Activated CD8-positive, alpha-beta T cell treated with anti-CD3 and anti-CD28 coated beads, Interleukin-2, amount 10 ng/mL, durations not matched to agents 7 days and 5 days (primary cell): ENCODE measurements at regions not wholly inside any gene's neighbourhood (a gene's known extent, or its start where the extent isn't known, plus 50 kb on each side); places are given as distances from the start of the nearest gene placed in this dataset.

ENCODE experiments used
- ATAC-seq: fragments of 150-1000 bp; cut with Tn5 transposase; one replicate; pipeline ENCODE4 v1.10.0; 2021; ENCODE audit warnings: moderate library complexity
- CTCF ChIA-PET: fragments of 350-600 bp; sonication (Branson Sonifier 250); formaldehyde crosslinking; loops from one replicate; lab custom pipeline; 2021; ENCODE audit warnings: antibody characterized with exemption; lab: Charles Lee
- POLR2A ChIA-PET: fragments of 350-600 bp; sonication (Branson Sonifier 250); formaldehyde crosslinking; loops from one replicate; lab custom pipeline; 2021; ENCODE audit warnings: antibody characterized with exemption; lab: Charles Lee
- DNase-seq: peaks from one replicate; pipeline ENCODE4 v3.0.0-alpha.2; 2020
- H3K27ac Mint-ChIP-seq: one replicate; pipeline ENCODE4 v1.8.0; 2021; ENCODE audit warnings: mild to moderate bottlenecking, mixed read lengths
- H3K27me3 Mint-ChIP-seq: one replicate; pipeline ENCODE4 v1.8.0; 2021; ENCODE audit warnings: low read depth, mixed read lengths
- H3K36me3 Mint-ChIP-seq: one replicate; pipeline ENCODE4 v1.8.0; 2021; ENCODE audit warnings: low read depth, mixed read lengths
- H3K4me1 Mint-ChIP-seq: one replicate; pipeline ENCODE4 v1.8.0; 2021; ENCODE audit warnings: low read depth, mixed read lengths
- H3K4me3 Mint-ChIP-seq: one replicate; pipeline ENCODE4 v1.8.0; 2021; ENCODE audit warnings: mild to moderate bottlenecking, mixed read lengths
- H3K9me3 Mint-ChIP-seq: one replicate; pipeline ENCODE4 v1.8.0; 2022; ENCODE audit warnings: mixed read lengths; ENCODE audit not compliant: insufficient read depth

GRCh38 chr2:18814387-18814786 lies 225.0 kb upstream of the NT5C1B start:
- ChIA-PET POLR2A (no interaction called here), CTCF (no interaction called here)
- ATAC-seq (no peak), DNase-seq (no peak)
- H3K4me3 Mint-ChIP-seq = no peak overlapping the region
- H3K27ac Mint-ChIP-seq = no peak overlapping the region
- H3K27me3 Mint-ChIP-seq = no peaks in the 10 kb centered on the region
- no peaks in the 10 kb centered on the region for H3K36me3 Mint-ChIP-seq
- no peaks in the 10 kb centered on the region for H3K9me3 Mint-ChIP-seq
- no peaks in the 10 kb centered on the region for H3K4me1 Mint-ChIP-seq

- CTCF ChIA-PET = no interaction called here
- Mint-ChIP-seq H3K4me3 (no peak overlapping the region), H3K27me3 (no peaks in the 10 kb centered on the region), H3K4me1 (no peaks in the 10 kb centered on the region), H3K27ac (no peak overlapping the region), H3K9me3 (no peaks in the 10 kb centered on the region), H3K36me3 (no peaks in the 10 kb centered on the region)
- ATAC-seq (no peak), DNase-seq (no peak)
- POLR2A ChIA-PET = no interaction called here
These were observed 215.2 kb upstream of the NT5C1B start for GRCh38 chr2:18804536-18804935.

GRCh38 chr2:18803141-18803939 lies 214.0 kb upstream of the NT5C1B start:
- Mint-ChIP-seq H3K4me3 (no peak overlapping the region), H3K36me3 (no peaks in the 10 kb centered on the region), H3K9me3 (no peaks in the 10 kb centered on the region), H3K4me1 (no peaks in the 10 kb centered on the region), H3K27ac (no peak overlapping the region), H3K27me3 (no peaks in the 10 kb centered on the region)
- ATAC-seq = no peak
- no peak for DNase-seq
- CTCF ChIA-PET = no interaction called here
- POLR2A ChIA-PET = interaction anchor here (0.6 kb wide), 1 partner anchor 821 kb away, joined by 3 read pairs; no protein-coding TSS in a partner anchor

- ATAC-seq (no peak), DNase-seq (no peak)
- Mint-ChIP-seq H3K4me1 (no peaks in the 10 kb centered on the region), H3K36me3 (no peaks in the 10 kb centered on the region), H3K27ac (no peak overlapping the region), H3K27me3 (no peaks in the 10 kb centered on the region), H3K4me3 (no peak overlapping the region), H3K9me3 (no peaks in the 10 kb centered on the region)
- ChIA-PET POLR2A (no interaction called here), CTCF (no interaction called here)
These were observed 211.0 kb upstream of the NT5C1B start for GRCh38 chr2:18800240-18800971.

GRCh38 chr2:18799397-18799796 lies 210.0 kb upstream of the NT5C1B start:
- Mint-ChIP-seq H3K4me3 (no peak overlapping the region), H3K27ac (no peak overlapping the region), H3K27me3 (no peaks in the 10 kb centered on the region), H3K9me3 (no peaks in the 10 kb centered on the region), H3K4me1 (no peaks in the 10 kb centered on the region), H3K36me3 (no peaks in the 10 kb centered on the region)
- ATAC-seq (no peak), DNase-seq (no peak)
- ChIA-PET CTCF (no interaction called here), POLR2A (no interaction called here)

- H3K9me3 Mint-ChIP-seq = no peaks in the 10 kb centered on the region
- H3K27me3 Mint-ChIP-seq = no peaks in the 10 kb centered on the region
- ATAC-seq = no peak
- DNase-seq = no peak
- H3K27ac Mint-ChIP-seq = no peak overlapping the region
- POLR2A ChIA-PET = no interaction called here
- CTCF ChIA-PET = interaction anchor here (0.7 kb wide), 1 partner anchor 18 kb away, joined by 3 read pairs; no protein-coding TSS in a partner anchor
- no peak overlapping the region for H3K4me3 Mint-ChIP-seq
- no peaks in the 10 kb centered on the region for H3K36me3 Mint-ChIP-seq
- no peaks in the 10 kb centered on the region for H3K4me1 Mint-ChIP-seq
These were observed 207.9 kb upstream of the NT5C1B start for GRCh38 chr2:18797133-18797845.

GRCh38 chr2:18795906-18796305 lies 206.5 kb upstream of the NT5C1B start:
- no peak overlapping the region for H3K4me3 Mint-ChIP-seq
- ChIA-PET CTCF (no interaction called here), POLR2A (no interaction called here)
- DNase-seq (no peak), ATAC-seq (no peak)
- no peaks in the 10 kb centered on the region for H3K4me1 Mint-ChIP-seq
- H3K27ac Mint-ChIP-seq = no peak overlapping the region
- H3K36me3 Mint-ChIP-seq = no peaks in the 10 kb centered on the region
- no peaks in the 10 kb centered on the region for H3K27me3 Mint-ChIP-seq
- H3K9me3 Mint-ChIP-seq = no peaks in the 10 kb centered on the region

- H3K9me3 Mint-ChIP-seq = no peaks in the 10 kb centered on the region
- DNase-seq (no peak), ATAC-seq (no peak)
- CTCF ChIA-PET = no interaction called here
- POLR2A ChIA-PET = no interaction called here
- H3K36me3 Mint-ChIP-seq = no peaks in the 10 kb centered on the region
- no peaks in the 10 kb centered on the region for H3K4me1 Mint-ChIP-seq
- H3K27me3 Mint-ChIP-seq = no peaks in the 10 kb centered on the region
- H3K27ac Mint-ChIP-seq = no peak overlapping the region
- no peak overlapping the region for H3K4me3 Mint-ChIP-seq
These were observed 203.3 kb upstream of the NT5C1B start for GRCh38 chr2:18792684-18793083.

GRCh38 chr2:18792226-18792629 lies 202.9 kb upstream of the NT5C1B start:
- CTCF ChIA-PET = no interaction called here
- DNase-seq (no peak), ATAC-seq (no peak)
- Mint-ChIP-seq H3K27ac (no peak overlapping the region), H3K36me3 (no peaks in the 10 kb centered on the region), H3K4me1 (no peaks in the 10 kb centered on the region), H3K4me3 (no peak overlapping the region), H3K27me3 (no peaks in the 10 kb centered on the region), H3K9me3 (no peaks in the 10 kb centered on the region)
- POLR2A ChIA-PET = no interaction called here

GRCh38 chr2:18791172-18791797 lies 201.9 kb upstream of the NT5C1B start:
- Mint-ChIP-seq H3K27me3 (no peaks in the 10 kb centered on the region), H3K27ac (no peak overlapping the region), H3K36me3 (no peaks in the 10 kb centered on the region), H3K4me1 (no peaks in the 10 kb centered on the region), H3K9me3 (no peaks in the 10 kb centered on the region), H3K4me3 (no peak overlapping the region)
- CTCF ChIA-PET = no interaction called here
- ATAC-seq (no peak), DNase-seq (no peak)
- POLR2A ChIA-PET = no interaction called here

GRCh38 chr2:18790509-18791171 lies 201.3 kb upstream of the NT5C1B start:
- no peaks in the 10 kb centered on the region for H3K36me3 Mint-ChIP-seq
- no peaks in the 10 kb centered on the region for H3K4me1 Mint-ChIP-seq
- ATAC-seq = no peak
- H3K4me3 Mint-ChIP-seq = no peak overlapping the region
- ChIA-PET CTCF (no interaction called here), POLR2A (no interaction called here)
- no peak overlapping the region for H3K27ac Mint-ChIP-seq
- no peaks in the 10 kb centered on the region for H3K9me3 Mint-ChIP-seq
- no peak for DNase-seq
- H3K27me3 Mint-ChIP-seq = no peaks in the 10 kb centered on the region
